NB4 (cell line): ENCODE measurements at regions not wholly inside any gene's neighbourhood (a gene's known extent, or its start where the extent isn't known, plus 50 kb on each side); places are given as distances from the start of the nearest gene placed in this dataset.

Experiments used
- DNase-seq: peaks from one replicate; pipeline ENCODE4 v3.0.0; 2010; ENCODE audit warnings: low read depth
- H3K4me3 ChIP-seq: one replicate; pipeline ENCODE4 v1.5.1; 2011; ENCODE audit warnings: mild to moderate bottlenecking, low read depth, low read length, moderate library complexity
- MYC ChIP-seq: IDR thresholded peaks from 2 replicates; pipeline ENCODE4 v1.6.1; 2011; ENCODE audit warnings: low read depth, low read length
- POLR2A ChIP-seq: IDR thresholded peaks from 2 replicates; pipeline ENCODE4 v1.6.1; 2011; ENCODE audit warnings: mild to moderate bottlenecking; ENCODE audit not compliant: insufficient read length; ENCODE audit errors: extremely low read depth
- TF ChIP-seq, protein P1 (sequence below): IDR thresholded peaks from 2 replicates; pipeline ENCODE4 v1.6.1; 2011; ENCODE audit warnings: low read depth, low read length
- TF ChIP-seq, protein P2 (sequence below): IDR thresholded peaks from one replicate; pipeline ENCODE4 v1.5.1; 2012; ENCODE audit warnings: low read depth, low read length

DNA sequence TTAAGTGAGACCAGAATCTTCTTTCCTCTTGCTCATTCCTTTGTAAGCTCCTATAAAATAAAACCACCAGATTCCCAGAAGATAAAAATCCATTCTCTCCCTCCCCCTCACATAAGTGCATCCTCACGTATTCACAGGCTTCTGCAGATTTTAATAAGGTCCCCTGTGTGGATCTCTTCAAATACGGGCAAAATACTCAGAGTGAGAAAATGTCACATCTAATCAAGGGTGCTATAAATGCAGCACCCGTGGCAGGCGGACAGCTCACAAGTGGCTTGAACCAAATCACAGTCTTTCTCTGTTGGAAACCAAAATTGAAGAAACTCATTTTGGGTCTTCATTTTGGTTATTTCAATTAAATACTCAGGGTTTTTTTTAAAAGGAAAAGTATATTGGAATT is 212.9 kb upstream of the CMC1 start:
- TF ChIP-seq, protein P1, sequence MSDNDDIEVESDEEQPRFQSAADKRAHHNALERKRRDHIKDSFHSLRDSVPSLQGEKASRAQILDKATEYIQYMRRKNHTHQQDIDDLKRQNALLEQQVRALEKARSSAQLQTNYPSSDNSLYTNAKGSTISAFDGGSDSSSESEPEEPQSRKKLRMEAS = no peak
- no peak for TF ChIP-seq MYC
- TF ChIP-seq POLR2A = no peak
- TF ChIP-seq, protein P2, sequence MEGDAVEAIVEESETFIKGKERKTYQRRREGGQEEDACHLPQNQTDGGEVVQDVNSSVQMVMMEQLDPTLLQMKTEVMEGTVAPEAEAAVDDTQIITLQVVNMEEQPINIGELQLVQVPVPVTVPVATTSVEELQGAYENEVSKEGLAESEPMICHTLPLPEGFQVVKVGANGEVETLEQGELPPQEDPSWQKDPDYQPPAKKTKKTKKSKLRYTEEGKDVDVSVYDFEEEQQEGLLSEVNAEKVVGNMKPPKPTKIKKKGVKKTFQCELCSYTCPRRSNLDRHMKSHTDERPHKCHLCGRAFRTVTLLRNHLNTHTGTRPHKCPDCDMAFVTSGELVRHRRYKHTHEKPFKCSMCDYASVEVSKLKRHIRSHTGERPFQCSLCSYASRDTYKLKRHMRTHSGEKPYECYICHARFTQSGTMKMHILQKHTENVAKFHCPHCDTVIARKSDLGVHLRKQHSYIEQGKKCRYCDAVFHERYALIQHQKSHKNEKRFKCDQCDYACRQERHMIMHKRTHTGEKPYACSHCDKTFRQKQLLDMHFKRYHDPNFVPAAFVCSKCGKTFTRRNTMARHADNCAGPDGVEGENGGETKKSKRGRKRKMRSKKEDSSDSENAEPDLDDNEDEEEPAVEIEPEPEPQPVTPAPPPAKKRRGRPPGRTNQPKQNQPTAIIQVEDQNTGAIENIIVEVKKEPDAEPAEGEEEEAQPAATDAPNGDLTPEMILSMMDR = no peak
- no peak for DNase-seq
- no peak overlapping the region for H3K4me3 ChIP-seq

DNA sequence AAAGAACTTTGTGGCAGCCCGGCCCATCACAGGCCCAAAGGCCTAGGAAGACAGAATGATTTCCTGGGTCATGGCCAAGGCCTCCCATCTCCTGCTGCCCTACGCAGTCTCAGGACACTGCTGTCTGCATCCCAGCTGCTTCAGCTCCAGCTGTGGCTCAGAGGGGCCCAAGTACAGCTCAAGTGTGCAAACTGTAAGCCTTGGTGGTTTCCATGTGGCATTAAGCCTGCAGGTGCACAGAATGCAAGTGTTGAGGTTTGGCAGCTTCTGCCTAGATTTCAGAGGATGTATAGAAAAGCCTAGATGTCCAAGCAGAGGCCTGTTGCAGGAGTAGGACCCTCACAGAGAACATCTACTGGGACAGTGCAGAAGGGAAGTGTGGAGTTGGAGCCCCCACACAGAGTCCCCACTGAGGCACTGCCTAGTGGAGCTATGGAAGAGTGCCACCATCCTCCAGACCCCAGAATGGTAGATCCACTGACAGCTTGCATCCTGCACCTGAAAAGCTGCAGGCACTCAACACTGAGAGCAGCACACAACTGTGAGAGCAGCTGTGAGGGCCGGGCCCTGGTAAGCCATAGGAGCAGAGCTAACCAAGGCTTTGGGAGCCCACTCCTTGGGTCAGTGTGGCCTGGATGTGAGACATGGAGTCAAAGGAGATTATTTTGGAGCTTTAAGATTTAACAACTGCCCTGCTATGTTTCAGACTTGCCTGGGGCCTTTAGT is 208.2 kb upstream of the CMC1 start:
- DNase-seq = no peak
- H3K4me3 ChIP-seq = no peak overlapping the region
- TF ChIP-seq POLR2A (no peak), MYC (no peak)
- TF ChIP-seq, protein P1 = no peak
- TF ChIP-seq, protein P2 = no peak

DNA sequence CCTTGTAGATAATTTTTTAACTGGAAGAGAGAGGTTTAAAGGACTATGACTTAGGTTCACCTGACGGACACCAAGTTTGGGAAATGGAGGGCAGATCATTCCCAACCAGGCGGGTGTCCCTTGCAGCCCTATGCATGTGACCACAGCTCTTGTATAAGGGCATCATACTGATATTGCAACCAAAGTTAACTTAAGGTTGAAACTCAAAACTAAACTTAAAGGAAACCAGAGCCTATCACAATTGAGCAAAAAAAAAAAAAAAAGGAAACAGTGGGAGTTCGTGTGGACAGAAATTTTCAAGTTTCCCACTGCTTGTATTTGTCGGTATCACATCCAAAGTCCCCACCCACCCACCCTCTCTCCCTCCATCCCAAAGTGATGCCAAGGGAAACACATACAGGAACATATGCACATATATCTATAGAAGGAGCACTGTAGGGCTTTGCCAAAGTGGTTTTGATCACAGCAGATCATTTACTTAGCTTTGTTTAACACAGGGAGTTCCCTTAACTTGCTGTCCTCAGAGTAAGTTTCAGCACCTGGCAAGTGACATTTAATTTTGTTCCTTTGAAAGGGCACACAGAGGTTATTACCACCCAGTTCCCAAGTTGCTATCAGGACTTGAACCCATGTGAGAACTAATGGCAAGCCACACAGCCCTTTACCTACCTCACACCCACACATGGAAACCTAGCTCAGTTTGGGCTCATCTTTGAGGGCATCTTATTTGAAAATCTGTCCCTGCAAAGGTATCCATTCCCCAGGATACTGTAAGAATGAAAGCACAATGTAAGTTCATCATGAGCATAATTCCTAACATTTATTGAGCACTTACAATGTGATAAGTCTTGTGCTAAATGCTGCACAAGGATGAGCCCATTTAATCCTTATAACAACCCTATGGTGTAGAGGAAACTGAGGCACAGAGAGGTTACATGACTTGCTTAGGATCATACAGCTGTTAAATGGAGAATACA is 204.5 kb upstream of the CMC1 start:
- no peak for DNase-seq
- no peak for TF ChIP-seq MYC
- TF ChIP-seq, protein P2 = no peak
- TF ChIP-seq, protein P1 = no peak
- no peak for TF ChIP-seq POLR2A

DNA sequence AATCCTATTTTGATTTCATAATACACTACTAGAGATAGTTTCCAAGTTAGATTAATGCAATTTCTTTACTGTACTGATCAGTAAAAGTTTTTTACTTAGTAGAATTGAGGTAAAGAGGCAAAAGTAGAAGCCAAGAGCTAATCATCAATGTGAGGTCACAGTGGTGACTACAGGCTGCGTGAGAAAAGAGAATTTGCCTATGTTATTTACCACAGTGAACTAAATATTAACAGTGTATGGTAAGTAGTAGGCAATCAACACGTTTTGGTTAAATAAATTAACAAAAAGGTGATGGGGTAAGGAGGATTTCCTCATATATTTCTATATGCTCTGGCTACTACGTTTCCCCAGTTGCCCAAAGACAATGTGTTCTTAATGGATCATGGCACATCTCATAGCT is 202.2 kb upstream of the CMC1 start:
- H3K4me3 ChIP-seq = no peak overlapping the region
- no peak for DNase-seq
- TF ChIP-seq, protein P2 = no peak
- TF ChIP-seq, protein P1 = no peak
- TF ChIP-seq MYC (no peak), POLR2A (no peak)

More for the DNA sequence above, 204.5 kb upstream of the CMC1 start:
- H3K4me3 ChIP-seq = no peak overlapping the region

DNA sequence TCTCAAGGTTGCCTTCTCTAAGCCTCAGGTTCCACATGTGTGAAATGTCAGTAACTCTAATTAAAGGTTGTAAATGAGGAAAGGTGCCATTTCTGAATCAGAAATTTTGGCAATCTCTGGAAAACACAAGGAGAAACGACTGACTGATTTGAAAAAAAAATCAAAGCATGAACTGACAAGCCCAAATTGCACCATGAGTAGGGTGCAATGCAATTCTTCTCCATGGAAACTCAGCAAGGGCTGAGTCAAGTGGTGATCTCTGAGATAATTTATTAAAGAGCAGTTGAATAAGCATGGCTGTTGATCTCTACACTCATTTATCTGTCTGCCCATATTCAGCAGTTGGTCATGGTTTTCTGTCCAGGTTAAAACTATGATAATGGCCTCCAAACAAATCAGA is 201.6 kb upstream of the CMC1 start:
- no peak overlapping the region for H3K4me3 ChIP-seq
- TF ChIP-seq MYC (no peak), POLR2A (no peak)
- TF ChIP-seq, protein P1 = no peak
- TF ChIP-seq, protein P2 = no peak
- DNase-seq = no peak
